ENCODE measurements at regions not wholly inside any gene's neighbourhood (a gene's known extent, or its start where the extent isn't known, plus 50 kb on each side); places are given as distances from the start of the nearest gene placed in this dataset.

GRCh38 chr1:219716611-219717114 is 103.8 kb upstream of the ZC3H11B start (continued):
- TF ChIP-seq REST (IDR thresholded peaks at IDR 0.05; ENCODE audit: low read depth) (no peak), POLR2AphosphoS5 (IDR thresholded peaks at IDR 0.05; ENCODE audit: low read depth, low read length) (no peak)

GRCh38 chr1:219713981-219714381 is 101.1 kb upstream of the ZC3H11B start:
- CTCF ChIA-PET = no interaction called here
- TF ChIP-seq JUND (IDR thresholded peaks at IDR 0.05) (no peak), MAX (IDR thresholded peaks at IDR 0.05) (no peak), TCF7L2 (IDR thresholded peaks at IDR 0.05; ENCODE audit: borderline replicate concordance, extremely low read depth, insufficient read depth, insufficient read length) (no peak), ELF1 (IDR thresholded peaks at IDR 0.05; ENCODE audit: borderline replicate concordance, low read depth) (no peak), REST (IDR thresholded peaks at IDR 0.05; ENCODE audit: low read depth) (no peak), EZH2 (IDR thresholded peaks at IDR 0.05) (no peak), RAD21 (IDR thresholded peaks at IDR 0.05; ENCODE audit: low read depth) (no peak), EGR1 (IDR thresholded peaks at IDR 0.05; ENCODE audit: low read depth) (no peak), EZH2phosphoT487 (IDR thresholded peaks at IDR 0.05; ENCODE audit: borderline replicate concordance) (no peak), ZBTB33 (IDR thresholded peaks at IDR 0.05; ENCODE audit: extremely low read depth, insufficient replicate concordance, low read length) (no peak), SIN3A (IDR thresholded peaks at IDR 0.05; ENCODE audit: low read depth) (no peak), POLR2AphosphoS5 (IDR thresholded peaks at IDR 0.05; ENCODE audit: low read depth, low read length) (no peak), ATF3 (IDR thresholded peaks at IDR 0.05) (no peak), FOSL1 (IDR thresholded peaks at IDR 0.05; ENCODE audit: low read depth) (no peak), CBX3 (IDR thresholded peaks at IDR 0.05; ENCODE audit: low read depth) (no peak), CEBPB (IDR thresholded peaks at IDR 0.05; ENCODE audit: low read depth) (no peak), SP1 (IDR thresholded peaks at IDR 0.05; ENCODE audit: low read depth) (no peak)
- POLR2A ChIA-PET = no interaction called here
- Histone ChIP-seq H3K4me3 (replicated peaks in 1 of 2; ENCODE audit: low read depth in 1 of 2, low read length in 2 of 2) (no peak overlapping the region), H3K4me2 (ENCODE audit: low read length) (no peak overlapping the region), H3K4me1 (ENCODE audit: control insufficient read depth in 1 of 2, insufficient read depth in 2 of 2, low read length in 2 of 2) (peaks cover 5 to 7% of the 10 kb centered on the region in 2 experiments; a peak in 2 of 4 replicates), H3K27me3 (ENCODE audit: insufficient read depth, low read length) (no peaks in the 10 kb centered on the region), H3K27ac (ENCODE audit: low read depth, low read length) (no peak overlapping the region), H3K9ac (ENCODE audit: low read length) (no peak overlapping the region), H2AFZ (ENCODE audit: low read depth, low read length, poor library complexity, severe bottlenecking) (no peak overlapping the region), H3K79me2 (ENCODE audit: insufficient read depth, low read length) (no peaks in the 10 kb centered on the region), H3K9me2 (ENCODE audit: insufficient read depth) (no peaks in the 10 kb centered on the region), H3K36me3 (ENCODE audit: control insufficient read depth in 1 of 2, insufficient read depth in 2 of 2, low read length in 2 of 2) (no peaks in the 10 kb centered on the region), H4K20me1 (ENCODE audit: insufficient read depth) (no peaks in the 10 kb centered on the region), H3K9me3 (ENCODE audit: control insufficient read depth in 1 of 2, insufficient read depth in 1 of 2, low read depth in 1 of 2, low read length in 2 of 2) (no peaks in the 10 kb centered on the region)
- DNase-seq (ENCODE audit: low read depth, low spot score) = no peak
- no peak for ATAC-seq
- RAD21 ChIA-PET (ENCODE audit: low non-redundant PET in 1 of 2, low total read pairs in 2 of 2, uncharacterized antibody in 2 of 2, unreplicated experiment in 2 of 2) = no interaction called here
- intact Hi-C loops (cut with micrococcal nuclease) = no loop called here
- BruUV-seq (replicated peaks) = no TSS peak

Measured in HCT116 (cell line).